Stimulated activated effector memory CD8-positive, alpha-beta T cell treated with anti-CD3 and anti-CD28 coated beads, Interleukin-12 subunit alpha, Interleukin-12 subunit beta, amount 100 ng/mL, for 72 hours (primary cell): ENCODE measurements at regions not wholly inside any gene's neighbourhood (a gene's known extent, or its start where the extent isn't known, plus 50 kb on each side); places are given as distances from the start of the nearest gene placed in this dataset.

ENCODE experiments used
- ATAC-seq: fragments of 150-1000 bp; cut with Tn5 transposase; 2 replicates; pipeline ENCODE4 v1.10.0; 2021
- DNase-seq, 2 donors: peaks; one replicate each; pipeline ENCODE4 v3.0.0; 2021 to 2022; ENCODE audit warnings: low spot score in 2 of 2
- H3K27ac Mint-ChIP-seq: one replicate; pipeline ENCODE4 v1.8.0; 2022; ENCODE audit warnings: mild to moderate bottlenecking, mixed read lengths
- H3K36me3 Mint-ChIP-seq: one replicate; pipeline ENCODE4 v1.8.0; 2022; ENCODE audit warnings: mild to moderate bottlenecking, mixed read lengths
- H3K4me1 Mint-ChIP-seq: one replicate; pipeline ENCODE4 v1.8.0; 2022; ENCODE audit warnings: mixed read lengths
- H3K4me3 Mint-ChIP-seq: one replicate; pipeline ENCODE4 v1.8.0; 2022; ENCODE audit warnings: mild to moderate bottlenecking, mixed read lengths
- H3K9me3 Mint-ChIP-seq: one replicate; pipeline ENCODE4 v1.8.0; 2022; ENCODE audit warnings: mixed read lengths

DNA sequence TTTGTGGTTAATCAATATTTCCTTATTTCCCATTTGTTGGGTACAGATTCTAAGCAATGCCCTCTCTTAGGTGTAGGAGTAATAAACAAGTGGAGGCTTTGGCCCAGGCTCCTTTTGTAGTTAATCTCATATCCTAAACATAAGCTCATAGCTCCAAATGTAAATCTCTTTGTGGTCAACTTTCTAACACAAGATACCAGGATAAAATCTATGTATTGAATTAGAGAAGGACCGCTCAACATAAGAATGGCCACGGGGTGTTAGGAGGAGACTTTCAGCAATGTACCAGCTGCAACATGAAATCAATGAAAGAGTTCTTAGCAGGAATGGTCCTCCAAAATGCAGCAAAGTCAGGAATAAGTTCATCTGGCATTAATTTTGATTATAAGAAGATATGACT is 334.5 kb upstream of the ITGA1 start:
- H3K4me3 Mint-ChIP-seq: no peak overlapping the region
- no peak for DNase-seq

GRCh38 chr5:52455920-52456319 is 331.8 kb upstream of the ITGA1 start:
- Mint-ChIP-seq H3K4me1 (no peaks in the 10 kb centered on the region), H3K36me3 (no peaks in the 10 kb centered on the region), H3K9me3 (peaks cover 4% of the 10 kb centered on the region), H3K27ac (no peak overlapping the region), H3K4me3 (no peak overlapping the region)
- ATAC-seq (no peak), DNase-seq (no peak)

More for the DNA sequence above, 334.5 kb upstream of the ITGA1 start:
- ATAC-seq: no peak
- H3K27ac Mint-ChIP-seq: no peak overlapping the region
- peaks cover 4% of the 10 kb centered on the region for H3K9me3 Mint-ChIP-seq
- no peaks in the 10 kb centered on the region for H3K36me3 Mint-ChIP-seq
- H3K4me1 Mint-ChIP-seq: no peaks in the 10 kb centered on the region

DNA sequence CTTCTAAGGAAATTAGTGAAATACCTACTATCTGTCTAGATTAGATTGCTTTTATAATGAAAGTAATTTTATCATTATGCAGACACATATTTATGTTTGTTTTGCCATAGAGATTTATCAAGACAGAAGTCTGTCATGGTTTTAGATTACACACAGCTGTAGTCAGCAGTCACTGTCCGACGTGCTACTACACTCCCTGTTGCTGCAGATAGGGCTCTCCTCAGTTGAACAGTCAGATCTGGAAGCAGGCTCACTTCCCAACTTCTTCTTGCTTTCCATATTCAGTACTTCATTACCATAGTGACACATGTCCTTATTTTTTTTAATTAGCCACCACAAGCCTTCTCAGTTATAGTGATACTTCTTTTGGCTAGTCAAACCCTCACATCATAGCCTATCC is 329.9 kb upstream of the ITGA1 start:
- Mint-ChIP-seq H3K9me3 (peaks cover 4% of the 10 kb centered on the region), H3K27ac (no peak overlapping the region)

DNA sequence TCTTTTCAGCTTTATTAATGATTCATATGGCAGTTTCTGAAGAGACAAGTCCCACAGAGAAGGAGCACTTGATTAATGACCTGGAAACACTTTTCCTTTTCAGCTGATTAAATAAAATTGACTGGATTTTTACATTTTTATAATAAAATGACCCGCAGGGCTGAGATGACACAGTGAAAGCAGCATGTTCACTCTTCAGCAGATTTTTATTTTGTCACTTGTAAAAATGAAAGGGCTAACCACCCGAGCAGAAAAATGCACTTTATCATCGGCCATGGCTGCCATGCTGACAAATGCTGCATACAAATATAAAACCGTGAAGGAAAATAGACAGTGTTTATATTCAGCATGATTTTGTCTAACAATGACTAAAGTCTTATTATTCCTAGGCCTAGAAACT is 321.6 kb upstream of the ITGA1 start:
- DNase-seq: no peak
- Mint-ChIP-seq H3K27ac (no peak overlapping the region), H3K36me3 (no peaks in the 10 kb centered on the region), H3K4me1 (no peaks in the 10 kb centered on the region), H3K9me3 (no peaks in the 10 kb centered on the region), H3K4me3 (no peak overlapping the region)
- ATAC-seq: no peak

More for the DNA sequence above, 329.9 kb upstream of the ITGA1 start:
- H3K4me1 Mint-ChIP-seq: no peaks in the 10 kb centered on the region
- H3K4me3 Mint-ChIP-seq: no peak overlapping the region
- ATAC-seq (no peak), DNase-seq (no peak)
- no peaks in the 10 kb centered on the region for H3K36me3 Mint-ChIP-seq

DNA sequence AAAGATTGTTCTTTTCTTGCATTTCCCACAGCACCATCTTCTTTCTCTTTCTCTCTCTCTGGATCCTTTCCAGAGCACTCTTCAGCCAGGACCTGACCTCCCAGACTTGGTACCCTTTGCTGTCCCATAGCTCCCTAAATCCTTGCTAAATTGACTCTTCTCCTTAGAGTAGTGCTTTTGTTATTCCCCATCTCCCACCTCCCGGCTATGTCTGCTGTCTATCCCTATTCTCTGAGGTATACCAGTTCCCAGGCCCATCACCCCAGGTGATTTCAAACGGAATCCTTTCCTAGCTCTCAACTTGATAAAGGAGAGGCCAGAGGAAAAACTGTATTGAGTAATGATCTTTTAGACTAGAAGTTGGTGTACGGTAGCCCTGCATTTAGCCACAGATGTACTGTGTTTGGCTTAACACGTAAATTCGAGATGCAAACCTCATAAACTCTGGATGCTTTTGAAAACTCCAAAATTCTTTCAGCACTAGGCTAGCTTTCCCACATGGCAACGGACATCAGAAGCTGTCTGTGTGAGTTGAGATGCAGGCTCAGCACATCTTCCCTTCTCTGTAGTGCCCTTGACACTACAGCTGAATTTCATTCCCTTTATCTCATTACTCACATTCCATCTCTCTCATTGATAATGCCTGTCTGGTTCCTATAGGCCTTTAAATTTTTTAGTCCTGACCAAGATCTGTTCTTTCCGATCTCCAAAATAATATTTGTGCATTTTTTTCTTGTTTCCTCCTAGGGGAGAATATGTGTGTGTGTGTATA is 320.8 kb upstream of the ITGA1 start:
- no peak for DNase-seq
- Mint-ChIP-seq H3K4me3 (no peak overlapping the region), H3K36me3 (no peaks in the 10 kb centered on the region), H3K27ac (no peak overlapping the region), H3K4me1 (no peaks in the 10 kb centered on the region), H3K9me3 (no peaks in the 10 kb centered on the region)
- ATAC-seq: no peak

- no peak overlapping the region for H3K4me3 Mint-ChIP-seq
- H3K9me3 Mint-ChIP-seq: no peaks in the 10 kb centered on the region
- H3K27ac Mint-ChIP-seq: no peak overlapping the region
- DNase-seq (no peak), ATAC-seq (no peak)
- H3K36me3 Mint-ChIP-seq: no peaks in the 10 kb centered on the region
- H3K4me1 Mint-ChIP-seq: no peaks in the 10 kb centered on the region
Measured at GRCh38 chr5:52468976-52469375, 318.7 kb upstream of the ITGA1 start.

GRCh38 chr5:52469420-52469819 is 318.3 kb upstream of the ITGA1 start:
- no peak overlapping the region for H3K27ac Mint-ChIP-seq
- ATAC-seq (peak; percentile 49), DNase-seq (no peak)
- no peaks in the 10 kb centered on the region for H3K4me1 Mint-ChIP-seq
- H3K36me3 Mint-ChIP-seq: no peaks in the 10 kb centered on the region
- H3K9me3 Mint-ChIP-seq: no peaks in the 10 kb centered on the region
- H3K4me3 Mint-ChIP-seq: peak overlapping the region; percentile 24

- Mint-ChIP-seq H3K4me3 (peak overlapping the region; percentile 24), H3K4me1 (no peaks in the 10 kb centered on the region), H3K36me3 (no peaks in the 10 kb centered on the region), H3K27ac (no peak overlapping the region), H3K9me3 (no peaks in the 10 kb centered on the region)
- no peak for ATAC-seq
- no peak for DNase-seq
Measured at GRCh38 chr5:52469835-52470234, 317.9 kb upstream of the ITGA1 start.

DNA sequence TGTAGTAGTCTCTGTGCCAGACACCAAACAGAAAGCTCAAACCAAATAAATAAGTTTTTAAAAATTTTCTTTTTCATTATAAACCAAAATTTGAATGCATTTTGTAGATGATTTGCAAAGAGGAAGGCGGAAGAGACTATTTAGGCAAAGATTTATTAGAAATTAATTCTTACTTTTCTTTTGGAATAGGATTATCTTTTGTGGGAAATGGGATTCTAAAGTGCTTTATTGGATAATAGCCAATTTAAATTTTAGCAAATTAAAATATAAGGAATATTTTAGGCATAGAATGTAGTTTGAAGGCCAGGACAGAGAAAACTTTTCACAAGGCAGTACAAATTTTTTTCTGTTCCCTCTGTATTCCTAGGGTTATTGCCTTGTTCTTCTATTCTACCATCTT is 311.4 kb upstream of the ITGA1 start:
- H3K4me1 Mint-ChIP-seq: no peaks in the 10 kb centered on the region
- DNase-seq (no peak), ATAC-seq (no peak)
- H3K36me3 Mint-ChIP-seq: no peaks in the 10 kb centered on the region
- no peaks in the 10 kb centered on the region for H3K9me3 Mint-ChIP-seq
- no peak overlapping the region for H3K4me3 Mint-ChIP-seq
- no peak overlapping the region for H3K27ac Mint-ChIP-seq

DNA sequence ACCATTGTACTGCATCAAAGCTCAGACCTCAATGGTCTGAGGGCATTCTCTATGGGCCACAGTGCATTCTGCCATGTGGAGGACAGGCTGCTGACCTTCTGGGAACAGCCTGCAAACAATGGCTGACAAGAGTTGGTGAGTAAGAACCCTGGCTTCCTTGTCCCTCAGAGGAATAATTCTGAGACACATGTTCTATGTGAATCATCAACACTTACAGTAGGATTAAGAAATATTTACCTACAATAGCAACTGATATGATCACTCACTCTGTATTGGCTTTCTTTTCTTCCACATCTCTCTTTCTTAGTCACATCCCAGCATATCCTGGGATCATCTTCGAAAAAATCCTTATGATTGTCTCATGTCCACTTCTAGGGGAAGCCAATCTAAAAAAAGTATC is 306.5 kb upstream of the ITGA1 start:
- H3K4me3 Mint-ChIP-seq: no peak overlapping the region
- H3K27ac Mint-ChIP-seq: no peak overlapping the region
- no peaks in the 10 kb centered on the region for H3K9me3 Mint-ChIP-seq
- ATAC-seq (no peak), DNase-seq (no peak)
- H3K4me1 Mint-ChIP-seq: no peaks in the 10 kb centered on the region
- H3K36me3 Mint-ChIP-seq: no peaks in the 10 kb centered on the region

GRCh38 chr5:52481851-52482250 is 305.9 kb upstream of the ITGA1 start:
- Mint-ChIP-seq H3K36me3 (no peaks in the 10 kb centered on the region), H3K9me3 (no peaks in the 10 kb centered on the region), H3K4me3 (no peak overlapping the region), H3K27ac (no peak overlapping the region), H3K4me1 (no peaks in the 10 kb centered on the region)
- no peak for ATAC-seq
- DNase-seq: no peak

- DNase-seq: no peak
- Mint-ChIP-seq H3K4me3 (no peak overlapping the region), H3K4me1 (no peaks in the 10 kb centered on the region), H3K27ac (no peak overlapping the region), H3K36me3 (no peaks in the 10 kb centered on the region), H3K9me3 (no peaks in the 10 kb centered on the region)
- ATAC-seq: no peak
Measured at GRCh38 chr5:52491071-52491787, 296.5 kb upstream of the ITGA1 start.

DNA sequence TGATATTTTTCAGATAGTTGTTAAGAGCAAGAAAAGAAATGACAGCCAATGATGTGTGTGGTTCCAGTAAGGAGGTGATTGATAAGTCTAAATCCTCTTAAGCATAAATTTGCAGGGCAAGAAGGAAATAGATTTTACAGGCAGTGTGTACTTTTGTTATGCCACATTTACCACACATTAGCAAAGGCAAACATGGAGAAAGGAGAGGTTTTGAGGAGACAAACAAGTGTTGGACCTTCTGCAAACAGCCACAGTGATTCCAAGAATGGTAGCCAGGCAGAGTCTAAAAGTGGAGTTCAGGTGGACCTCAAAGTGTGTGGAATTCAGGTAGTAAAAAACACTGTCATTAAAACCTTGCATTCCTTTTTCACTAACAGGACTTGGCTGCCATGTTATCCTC is 295.9 kb upstream of the ITGA1 start:
- no peak for ATAC-seq
- DNase-seq: no peak
- no peaks in the 10 kb centered on the region for H3K4me1 Mint-ChIP-seq
- no peak overlapping the region for H3K4me3 Mint-ChIP-seq
- H3K27ac Mint-ChIP-seq: no peak overlapping the region
- H3K36me3 Mint-ChIP-seq: no peaks in the 10 kb centered on the region
- no peaks in the 10 kb centered on the region for H3K9me3 Mint-ChIP-seq

DNA sequence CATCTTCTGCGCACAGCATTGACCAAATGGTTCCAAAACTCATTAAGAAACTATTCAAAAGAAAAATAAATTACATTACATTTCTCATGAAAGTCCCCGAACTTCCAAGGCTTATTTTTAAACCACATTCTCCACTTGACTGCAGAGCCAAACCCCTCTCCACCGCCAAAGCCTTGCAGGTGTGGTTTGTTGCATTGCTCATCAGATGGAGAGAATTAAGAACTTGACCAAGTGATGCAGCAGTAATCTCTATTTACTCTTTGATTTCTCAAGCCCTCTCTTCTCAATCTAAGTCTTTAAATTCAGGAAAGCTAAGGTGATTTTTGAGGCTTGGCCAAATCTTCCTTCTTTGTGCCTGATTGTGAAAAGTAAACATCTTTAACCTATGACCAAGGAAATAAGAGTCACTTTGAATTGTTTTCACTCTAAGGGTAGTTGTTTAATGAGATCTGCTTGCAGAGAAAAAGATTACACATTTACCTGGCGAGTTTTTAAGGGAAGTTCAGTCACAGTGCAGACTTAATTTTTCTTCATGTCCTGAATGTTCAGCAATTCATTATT is 290.5 kb upstream of the ITGA1 start:
- ATAC-seq (no peak), DNase-seq (no peak)
- Mint-ChIP-seq H3K9me3 (no peaks in the 10 kb centered on the region), H3K36me3 (no peaks in the 10 kb centered on the region), H3K27ac (no peak overlapping the region), H3K4me1 (no peaks in the 10 kb centered on the region), H3K4me3 (no peak overlapping the region)

DNA sequence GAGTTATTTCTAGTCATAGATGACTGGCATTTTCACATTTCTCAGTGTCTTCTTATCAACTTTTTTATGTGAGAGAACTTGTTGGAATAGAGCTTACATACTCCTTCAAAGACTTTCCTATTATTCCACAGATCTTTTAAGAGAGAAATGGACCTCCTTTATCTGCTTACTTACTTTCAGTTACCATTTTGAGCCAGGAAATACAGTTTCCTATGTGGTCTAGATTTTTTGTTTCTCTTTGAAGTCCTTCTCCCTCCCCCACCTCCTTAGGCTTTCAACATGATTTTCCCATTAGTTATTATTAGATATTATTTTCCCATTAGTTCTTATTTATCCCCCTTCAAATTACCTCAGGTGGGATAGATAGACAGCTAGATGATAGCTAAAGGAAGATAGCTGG is 289.1 kb upstream of the ITGA1 start:
- no peaks in the 10 kb centered on the region for H3K36me3 Mint-ChIP-seq

DNA sequence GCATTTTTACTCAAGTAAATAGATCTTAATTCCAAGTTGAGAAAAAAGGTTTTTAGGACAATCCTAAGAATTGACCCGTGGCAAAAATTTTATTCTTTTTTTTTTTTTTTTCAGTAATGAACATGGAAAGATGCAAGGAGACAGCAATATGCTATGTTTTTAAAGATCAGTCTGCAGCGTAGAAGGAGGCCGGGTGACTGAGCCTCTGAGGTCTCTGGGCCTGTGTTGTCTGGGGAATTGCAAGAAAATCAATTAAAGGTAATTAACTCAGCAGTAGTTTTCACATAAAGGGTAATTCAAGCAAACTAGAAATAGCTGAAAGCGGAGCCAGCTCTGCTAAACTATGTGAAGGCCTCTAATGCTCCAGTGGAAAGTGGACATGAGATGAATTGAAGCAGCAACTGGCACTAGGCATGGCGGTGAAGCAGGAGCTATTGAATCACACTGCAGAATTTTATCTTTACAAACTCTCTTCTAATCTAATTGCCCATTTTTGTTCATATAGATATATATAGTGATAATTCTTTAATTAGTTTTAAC is 285.2 kb upstream of the ITGA1 start:
- DNase-seq: no peak
- H3K9me3 Mint-ChIP-seq: no peaks in the 10 kb centered on the region
- H3K27ac Mint-ChIP-seq: no peak overlapping the region
- H3K4me3 Mint-ChIP-seq: no peak overlapping the region
- ATAC-seq: no peak
- H3K4me1 Mint-ChIP-seq: no peaks in the 10 kb centered on the region
- no peaks in the 10 kb centered on the region for H3K36me3 Mint-ChIP-seq

More for the DNA sequence above, 289.1 kb upstream of the ITGA1 start:
- H3K4me3 Mint-ChIP-seq: no peak overlapping the region
- no peak for ATAC-seq
- no peaks in the 10 kb centered on the region for H3K4me1 Mint-ChIP-seq
- H3K27ac Mint-ChIP-seq: no peak overlapping the region
- no peaks in the 10 kb centered on the region for H3K9me3 Mint-ChIP-seq
- no peak for DNase-seq
